WTC11 (cell line): ENCODE measurements at regions not wholly inside any gene's neighbourhood (a gene's known extent, or its start where the extent isn't known, plus 50 kb on each side); places are given as distances from the start of the nearest gene placed in this dataset.

ENCODE experiments used
- ATAC-seq: fragments of 200-7000 bp; cut with Tn5 transposase; 2 replicates; pipeline ENCODE4 v1.10.0; 2021; ENCODE audit warnings: mild to moderate bottlenecking, moderate library complexity
- CTCF ChIA-PET: fragments of 300-600 bp; sonication (Branson Sonifier 250); formaldehyde crosslinking; loops from one replicate; lab custom pipeline; 2021; ENCODE audit warnings: antibody characterized with exemption; lab: Charles Lee
- POLR2A ChIA-PET: fragments of 350-600 bp; sonication (Branson Sonifier 250); formaldehyde crosslinking; loops from one replicate; lab custom pipeline; 2021; ENCODE audit warnings: antibody characterized with exemption; lab: Charles Lee
- DNase-seq: peaks from one replicate; pipeline ENCODE4 v3.0.0; 2021; ENCODE audit warnings: low spot score
- H3K27ac Mint-ChIP-seq: 2 replicates; pipeline ENCODE4 v1.8.0; 2021; ENCODE audit warnings: mixed read lengths
- H3K27me3 Mint-ChIP-seq: 2 replicates; pipeline ENCODE4 v1.8.0; 2021; ENCODE audit warnings: low read depth, mild to moderate bottlenecking, moderate library complexity, mixed read lengths
- H3K36me3 Mint-ChIP-seq: 2 replicates; pipeline ENCODE4 v1.8.0; 2021; ENCODE audit warnings: mixed read lengths
- H3K4me1 Mint-ChIP-seq: 2 replicates; pipeline ENCODE4 v1.8.0; 2022; ENCODE audit warnings: mixed read lengths
- H3K4me3 Mint-ChIP-seq: 2 replicates; pipeline ENCODE4 v1.8.0; 2021; ENCODE audit warnings: mild to moderate bottlenecking, moderate library complexity, mixed read lengths
- H3K9me3 Mint-ChIP-seq: 2 replicates; pipeline ENCODE4 v1.8.0; 2021; ENCODE audit warnings: mixed read lengths
- CBFB ChIP-seq: sonication (generic); formaldehyde crosslinking; IDR thresholded peaks from 2 replicates; pipeline ENCODE4 v1.8.1; 2022; ENCODE audit warnings: mild to moderate bottlenecking, low read depth, missing genetic modification reagents
- CREM ChIP-seq: sonication (generic); formaldehyde crosslinking; IDR thresholded peaks from 2 replicates; pipeline ENCODE4 v1.8.1; 2022; ENCODE audit warnings: mild to moderate bottlenecking, missing genetic modification reagents, moderate library complexity
- EMX1 ChIP-seq: fragments of 250-450 bp; sonication (Bioruptor Pico); IDR thresholded peaks from 2 replicates; pipeline ENCODE4 v1.8.0; 2021; ENCODE audit warnings: mild to moderate bottlenecking
- ETV6 ChIP-seq: sonication (generic); formaldehyde crosslinking; IDR thresholded peaks from 2 replicates; pipeline ENCODE4 v1.8.1; 2022; ENCODE audit warnings: mild to moderate bottlenecking, missing genetic modification reagents
- FOXP1 ChIP-seq: sonication (generic); formaldehyde crosslinking; IDR thresholded peaks from 2 replicates; pipeline ENCODE4 v1.8.0; 2022; ENCODE audit warnings: missing genetic modification reagents, mild to moderate bottlenecking, moderate library complexity, borderline replicate concordance
- GRHL2 ChIP-seq: fragments of 250-450 bp; sonication (Bioruptor Pico); IDR thresholded peaks from 2 replicates; pipeline ENCODE4 v1.8.0; 2022; ENCODE audit warnings: mild to moderate bottlenecking, moderate library complexity; ENCODE audit not compliant: insufficient replicate concordance, severe bottlenecking
- HMGA2 ChIP-seq: fragments of 250-450 bp; sonication (Bioruptor Pico); IDR thresholded peaks from 2 replicates; pipeline ENCODE4 v1.4.0; 2021; ENCODE audit warnings: mild to moderate bottlenecking, moderate library complexity
- IRF1 ChIP-seq: sonication (generic); formaldehyde crosslinking; IDR thresholded peaks from 2 replicates; pipeline ENCODE4 v1.8.0; 2023; ENCODE audit warnings: missing genetic modification reagents
- JUN ChIP-seq: sonication (generic); formaldehyde crosslinking; IDR thresholded peaks from 2 replicates; pipeline ENCODE4 v1.8.0; 2023; ENCODE audit warnings: mild to moderate bottlenecking, missing genetic modification reagents
- MAX ChIP-seq: sonication (generic); formaldehyde crosslinking; IDR thresholded peaks from 2 replicates; pipeline ENCODE4 v1.8.0; 2022; ENCODE audit warnings: mild to moderate bottlenecking, missing genetic modification reagents
- NFYB ChIP-seq: sonication (generic); formaldehyde crosslinking; conservative IDR thresholded peaks from 2 replicates; pipeline ENCODE4 v1.8.0; 2022; ENCODE audit warnings: low read depth, missing genetic modification reagents
- NR2C2 ChIP-seq: sonication (generic); formaldehyde crosslinking; IDR thresholded peaks from 2 replicates; pipeline ENCODE4 v1.8.0; 2022; ENCODE audit warnings: mild to moderate bottlenecking, missing genetic modification reagents
- NR3C1 ChIP-seq: sonication (generic); formaldehyde crosslinking; conservative IDR thresholded peaks from 2 replicates; pipeline ENCODE4 v1.8.1; 2023; ENCODE audit warnings: low read depth, mild to moderate bottlenecking, missing genetic modification reagents
- PREB ChIP-seq: sonication (generic); formaldehyde crosslinking; IDR thresholded peaks from 2 replicates; pipeline ENCODE4 v1.8.1; 2022; ENCODE audit warnings: mild to moderate bottlenecking, missing genetic modification reagents, moderate library complexity, borderline replicate concordance
- PRRX2 ChIP-seq: fragments of 250-450 bp; sonication (Bioruptor Pico); IDR thresholded peaks from 2 replicates; pipeline ENCODE4 v1.8.0; 2021; ENCODE audit warnings: mild to moderate bottlenecking
- RELA ChIP-seq: sonication (generic); formaldehyde crosslinking; IDR thresholded peaks from 2 replicates; pipeline ENCODE4 v1.8.1; 2022; ENCODE audit warnings: missing genetic modification reagents, mild to moderate bottlenecking, borderline replicate concordance
- RORB ChIP-seq: fragments of 250-450 bp; sonication (Bioruptor Pico); IDR thresholded peaks from 2 replicates; pipeline ENCODE4 v1.9.0; 2021; ENCODE audit warnings: mild to moderate bottlenecking
- SMAD4 ChIP-seq: sonication (generic); formaldehyde crosslinking; IDR thresholded peaks from 2 replicates; pipeline ENCODE4 v1.8.0; 2022; ENCODE audit warnings: mild to moderate bottlenecking, missing genetic modification reagents
- SP1 ChIP-seq: sonication (generic); formaldehyde crosslinking; conservative IDR thresholded peaks from 2 replicates; pipeline ENCODE4 v1.8.1; 2022; ENCODE audit warnings: missing genetic modification reagents
- TEAD1 ChIP-seq: sonication (generic); formaldehyde crosslinking; IDR thresholded peaks from 2 replicates; pipeline ENCODE4 v1.8.0; 2022; ENCODE audit warnings: mild to moderate bottlenecking, missing genetic modification reagents
- TP53 ChIP-seq: sonication (generic); formaldehyde crosslinking; IDR thresholded peaks from 2 replicates; pipeline ENCODE4 v1.8.1; 2023; ENCODE audit warnings: mild to moderate bottlenecking, missing genetic modification reagents
- ZBTB21 ChIP-seq: sonication (generic); formaldehyde crosslinking; IDR thresholded peaks from 2 replicates; pipeline ENCODE4 v1.8.1; 2023; ENCODE audit warnings: mild to moderate bottlenecking, missing genetic modification reagents, borderline replicate concordance
- ZNF138 ChIP-seq: sonication (generic); formaldehyde crosslinking; conservative IDR thresholded peaks from 2 replicates; pipeline ENCODE4 v1.8.1; 2022; ENCODE audit warnings: mild to moderate bottlenecking, moderate library complexity, missing genetic modification reagents
- ZNF232 ChIP-seq: sonication (generic); formaldehyde crosslinking; IDR thresholded peaks from 2 replicates; pipeline ENCODE4 v1.8.0; 2022; ENCODE audit warnings: mild to moderate bottlenecking, missing genetic modification reagents
- ZNF317 ChIP-seq: sonication (generic); formaldehyde crosslinking; IDR thresholded peaks from 2 replicates; pipeline ENCODE4 v1.8.1; 2023; ENCODE audit warnings: low read depth, mild to moderate bottlenecking, moderate library complexity, missing genetic modification reagents, borderline replicate concordance
- TF ChIP-seq, protein P1 (sequence below): fragments of 250-450 bp; sonication (Bioruptor Pico); IDR thresholded peaks from 2 replicates; pipeline ENCODE4 v2.1.2; 2022; ENCODE audit warnings: mild to moderate bottlenecking, moderate library complexity
- TF ChIP-seq, protein P2 (sequence below): sonication (generic); formaldehyde crosslinking; IDR thresholded peaks from 2 replicates; pipeline ENCODE4 v1.8.0; 2023; ENCODE audit warnings: mild to moderate bottlenecking, missing genetic modification reagents
- TF ChIP-seq, protein P3 (sequence below): fragments of 250-450 bp; sonication (Bioruptor Pico); IDR thresholded peaks from 2 replicates; pipeline ENCODE4 v1.9.0; 2021; ENCODE audit warnings: moderate library complexity, mild to moderate bottlenecking, inconsistent platforms, borderline replicate concordance
- TF ChIP-seq, protein P4 (sequence below): sonication (generic); formaldehyde crosslinking; IDR thresholded peaks from 2 replicates; pipeline ENCODE4 v1.8.1; 2022; ENCODE audit warnings: mild to moderate bottlenecking, moderate library complexity, missing genetic modification reagents
- TF ChIP-seq, protein P5 (sequence below): sonication (generic); formaldehyde crosslinking; IDR thresholded peaks from 2 replicates; pipeline ENCODE4 v1.8.1; 2022; ENCODE audit warnings: low read depth, missing genetic modification reagents, borderline replicate concordance

DNA sequence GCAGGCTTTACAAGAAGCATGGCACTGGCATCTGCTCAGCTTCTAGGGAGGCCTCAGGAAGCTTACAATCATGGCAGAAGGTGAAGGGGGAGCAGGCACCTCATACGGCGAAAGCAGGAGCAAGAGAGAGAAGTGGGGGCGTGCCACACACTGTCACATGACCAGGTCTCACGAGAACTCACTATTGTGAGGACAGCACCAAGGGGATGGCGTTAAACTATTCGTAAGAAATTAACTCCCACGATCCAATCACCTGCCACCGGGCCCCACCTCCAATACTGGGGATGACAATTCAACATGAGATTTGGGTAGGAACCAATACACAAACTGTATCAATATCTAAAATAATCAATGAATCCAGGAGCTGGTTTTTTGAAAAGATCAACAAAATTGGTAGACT, 156.0 kb upstream of the DPP10 start:
- no peak for DNase-seq
- H3K36me3 Mint-ChIP-seq, result peaks cover 37% of the 10 kb centered on the region
- H3K4me3 Mint-ChIP-seq, result no peak overlapping the region
- no peak for ATAC-seq
- no peaks in the 10 kb centered on the region for H3K4me1 Mint-ChIP-seq
- POLR2A ChIA-PET, result no interaction called here
- H3K27me3 Mint-ChIP-seq, result peaks cover 4% of the 10 kb centered on the region; the same call in 1 of the 2 replicates
- TF ChIP-seq EMX1 (no peak), RELA (CRISPR knock-in tag) (no peak), JUN (no peak), RORB (no peak), IRF1 (CRISPR knock-in tag) (no peak), NR3C1 (CRISPR knock-in tag) (no peak), SMAD4 (CRISPR knock-in tag) (no peak), CREM (no peak), GRHL2 (CRISPR knock-in tag) (no peak), ZNF138 (CRISPR knock-in tag) (no peak), TEAD1 (CRISPR knock-in tag) (no peak), ZNF317 (no peak)
- TF ChIP-seq, protein P1, sequence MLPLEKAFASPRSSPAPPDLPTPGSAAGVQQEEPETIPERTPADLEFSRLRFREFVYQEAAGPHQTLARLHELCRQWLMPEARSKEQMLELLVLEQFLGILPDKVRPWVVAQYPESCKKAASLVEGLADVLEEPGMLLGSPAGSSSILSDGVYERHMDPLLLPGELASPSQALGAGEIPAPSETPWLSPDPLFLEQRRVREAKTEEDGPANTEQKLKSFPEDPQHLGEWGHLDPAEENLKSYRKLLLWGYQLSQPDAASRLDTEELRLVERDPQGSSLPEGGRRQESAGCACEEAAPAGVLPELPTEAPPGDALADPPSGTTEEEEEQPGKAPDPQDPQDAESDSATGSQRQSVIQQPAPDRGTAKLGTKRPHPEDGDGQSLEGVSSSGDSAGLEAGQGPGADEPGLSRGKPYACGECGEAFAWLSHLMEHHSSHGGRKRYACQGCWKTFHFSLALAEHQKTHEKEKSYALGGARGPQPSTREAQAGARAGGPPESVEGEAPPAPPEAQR, result no peak
- TF ChIP-seq, protein P2, sequence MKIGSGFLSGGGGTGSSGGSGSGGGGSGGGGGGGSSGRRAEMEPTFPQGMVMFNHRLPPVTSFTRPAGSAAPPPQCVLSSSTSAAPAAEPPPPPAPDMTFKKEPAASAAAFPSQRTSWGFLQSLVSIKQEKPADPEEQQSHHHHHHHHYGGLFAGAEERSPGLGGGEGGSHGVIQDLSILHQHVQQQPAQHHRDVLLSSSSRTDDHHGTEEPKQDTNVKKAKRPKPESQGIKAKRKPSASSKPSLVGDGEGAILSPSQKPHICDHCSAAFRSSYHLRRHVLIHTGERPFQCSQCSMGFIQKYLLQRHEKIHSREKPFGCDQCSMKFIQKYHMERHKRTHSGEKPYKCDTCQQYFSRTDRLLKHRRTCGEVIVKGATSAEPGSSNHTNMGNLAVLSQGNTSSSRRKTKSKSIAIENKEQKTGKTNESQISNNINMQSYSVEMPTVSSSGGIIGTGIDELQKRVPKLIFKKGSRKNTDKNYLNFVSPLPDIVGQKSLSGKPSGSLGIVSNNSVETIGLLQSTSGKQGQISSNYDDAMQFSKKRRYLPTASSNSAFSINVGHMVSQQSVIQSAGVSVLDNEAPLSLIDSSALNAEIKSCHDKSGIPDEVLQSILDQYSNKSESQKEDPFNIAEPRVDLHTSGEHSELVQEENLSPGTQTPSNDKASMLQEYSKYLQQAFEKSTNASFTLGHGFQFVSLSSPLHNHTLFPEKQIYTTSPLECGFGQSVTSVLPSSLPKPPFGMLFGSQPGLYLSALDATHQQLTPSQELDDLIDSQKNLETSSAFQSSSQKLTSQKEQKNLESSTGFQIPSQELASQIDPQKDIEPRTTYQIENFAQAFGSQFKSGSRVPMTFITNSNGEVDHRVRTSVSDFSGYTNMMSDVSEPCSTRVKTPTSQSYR, result no peak
- TF ChIP-seq, protein P3, sequence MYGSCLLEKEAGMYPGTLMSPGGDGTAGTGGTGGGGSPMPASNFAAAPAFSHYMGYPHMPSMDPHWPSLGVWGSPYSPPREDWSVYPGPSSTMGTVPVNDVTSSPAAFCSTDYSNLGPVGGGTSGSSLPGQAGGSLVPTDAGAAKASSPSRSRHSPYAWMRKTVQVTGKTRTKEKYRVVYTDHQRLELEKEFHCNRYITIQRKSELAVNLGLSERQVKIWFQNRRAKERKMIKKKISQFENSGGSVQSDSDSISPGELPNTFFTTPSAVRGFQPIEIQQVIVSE (CRISPR knock-in tag), result no peak
- TF ChIP-seq, protein P4, sequence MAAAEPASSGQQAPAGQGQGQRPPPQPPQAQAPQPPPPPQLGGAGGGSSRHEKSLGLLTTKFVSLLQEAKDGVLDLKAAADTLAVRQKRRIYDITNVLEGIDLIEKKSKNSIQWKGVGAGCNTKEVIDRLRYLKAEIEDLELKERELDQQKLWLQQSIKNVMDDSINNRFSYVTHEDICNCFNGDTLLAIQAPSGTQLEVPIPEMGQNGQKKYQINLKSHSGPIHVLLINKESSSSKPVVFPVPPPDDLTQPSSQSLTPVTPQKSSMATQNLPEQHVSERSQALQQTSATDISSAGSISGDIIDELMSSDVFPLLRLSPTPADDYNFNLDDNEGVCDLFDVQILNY, result no peak
- no peak overlapping the region for H3K27ac Mint-ChIP-seq
- peaks cover 53% of the 10 kb centered on the region for H3K9me3 Mint-ChIP-seq
- CTCF ChIA-PET, result no interaction called here

- DNase-seq (no peak), ATAC-seq (no peak)
- ChIA-PET CTCF (no interaction called here), POLR2A (no interaction called here)
- no peak for TF ChIP-seq NR2C2 (CRISPR knock-in tag)
- TF ChIP-seq PREB (CRISPR knock-in tag), result no peak
- no peak for TF ChIP-seq SP1 (CRISPR knock-in tag)
- TF ChIP-seq ETV6, result no peak
- TF ChIP-seq, protein P5, sequence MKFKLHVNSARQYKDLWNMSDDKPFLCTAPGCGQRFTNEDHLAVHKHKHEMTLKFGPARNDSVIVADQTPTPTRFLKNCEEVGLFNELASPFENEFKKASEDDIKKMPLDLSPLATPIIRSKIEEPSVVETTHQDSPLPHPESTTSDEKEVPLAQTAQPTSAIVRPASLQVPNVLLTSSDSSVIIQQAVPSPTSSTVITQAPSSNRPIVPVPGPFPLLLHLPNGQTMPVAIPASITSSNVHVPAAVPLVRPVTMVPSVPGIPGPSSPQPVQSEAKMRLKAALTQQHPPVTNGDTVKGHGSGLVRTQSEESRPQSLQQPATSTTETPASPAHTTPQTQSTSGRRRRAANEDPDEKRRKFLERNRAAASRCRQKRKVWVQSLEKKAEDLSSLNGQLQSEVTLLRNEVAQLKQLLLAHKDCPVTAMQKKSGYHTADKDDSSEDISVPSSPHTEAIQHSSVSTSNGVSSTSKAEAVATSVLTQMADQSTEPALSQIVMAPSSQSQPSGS, result no peak
- no peak for TF ChIP-seq ZBTB21 (CRISPR knock-in tag)
- no peak for TF ChIP-seq FOXP1 (CRISPR knock-in tag)
- no peak for TF ChIP-seq ZNF232 (CRISPR knock-in tag)
- no peak for TF ChIP-seq SMAD4 (CRISPR knock-in tag)
- no peak for TF ChIP-seq MAX (CRISPR knock-in tag)
- no peak for TF ChIP-seq NFYB
- TF ChIP-seq TP53 (CRISPR knock-in tag), result no peak
- no peak for TF ChIP-seq HMGA2 (CRISPR knock-in tag)
- no peak for TF ChIP-seq PRRX2 (CRISPR knock-in tag)
- no peak for TF ChIP-seq CBFB (CRISPR knock-in tag)
- H3K27ac Mint-ChIP-seq, result no peak overlapping the region; the same call in 1 of the 2 replicates
- H3K4me3 Mint-ChIP-seq, result no peak overlapping the region
- H3K36me3 Mint-ChIP-seq, result peaks cover 23% of the 10 kb centered on the region
- peaks cover 4% of the 10 kb centered on the region for H3K27me3 Mint-ChIP-seq
- peaks cover 41% of the 10 kb centered on the region for H3K9me3 Mint-ChIP-seq
- peaks cover 22% of the 10 kb centered on the region for H3K4me1 Mint-ChIP-seq
These were observed 149.1 kb upstream of the DPP10 start for GRCh38 chr2:114293355-114293754.
